GM21367 (cell line): ENCODE measurements at regions not wholly inside any gene's neighbourhood (a gene's known extent, or its start where the extent isn't known, plus 50 kb on each side); places are given as distances from the start of the nearest gene placed in this dataset.
"Not testable (repeated sequence)": the region's sequence is repeated elsewhere in the genome, so short reads cannot be mapped to it uniquely, and the experiment has no call there.

Source experiments
- ATAC-seq: cut with Tn5 transposase; IDR thresholded peaks from one replicate; pipeline ENCODE4 v1.9.1; 2021; ENCODE audit not compliant: unreplicated experiment

GRCh38 chr10:78335691-78336401 is 302.2 kb downstream of the RPS24 start:
- no peak for ATAC-seq

GRCh38 chr10:78336402-78336791 is 302.7 kb downstream of the RPS24 start:
- ATAC-seq = no peak

GRCh38 chr10:78337016-78337415 is 303.4 kb downstream of the RPS24 start:
- ATAC-seq = no peak

GRCh38 chr10:78337646-78338391 is 304.2 kb downstream of the RPS24 start:
- ATAC-seq = no peak

GRCh38 chr10:78338717-78339116 is 305.1 kb downstream of the RPS24 start:
- ATAC-seq = no peak

GRCh38 chr10:78339251-78339650 is 305.6 kb downstream of the RPS24 start:
- ATAC-seq = no peak

- no peak for ATAC-seq
Observed at GRCh38 chr10:78341953-78342614, 308.4 kb downstream of the RPS24 start.

- no peak for ATAC-seq
Observed at GRCh38 chr10:78342827-78343653, 309.4 kb downstream of the RPS24 start.

GRCh38 chr10:78344257-78344656 is 310.6 kb downstream of the RPS24 start:
- ATAC-seq = not testable (repeated sequence)

GRCh38 chr10:78345515-78345914 is 311.9 kb downstream of the RPS24 start:
- ATAC-seq = not testable (repeated sequence)

GRCh38 chr10:78346721-78347120 is 313.1 kb downstream of the RPS24 start:
- no peak for ATAC-seq

GRCh38 chr10:78348411-78349164 is 314.9 kb downstream of the RPS24 start:
- ATAC-seq = no peak

GRCh38 chr10:78349165-78349516 is 315.5 kb downstream of the RPS24 start:
- no peak for ATAC-seq

GRCh38 chr10:78349911-78350663 is 316.4 kb downstream of the RPS24 start:
- no peak for ATAC-seq

- no peak for ATAC-seq
Observed at GRCh38 chr10:78351283-78351682, 317.6 kb downstream of the RPS24 start.

- ATAC-seq = no peak
Observed at GRCh38 chr10:78351809-78352208, 318.1 kb downstream of the RPS24 start.

- ATAC-seq = no peak
Observed at GRCh38 chr10:78353636-78354035, 320.0 kb downstream of the RPS24 start.

GRCh38 chr10:78354101-78354500 is 320.4 kb downstream of the RPS24 start:
- no peak for ATAC-seq

GRCh38 chr10:78356291-78356900 is 322.7 kb downstream of the RPS24 start:
- ATAC-seq = no peak
